ENCODE measurements at regions not wholly inside any gene's neighbourhood (a gene's known extent, or its start where the extent isn't known, plus 50 kb on each side); places are given as distances from the start of the nearest gene placed in this dataset.

DNA sequence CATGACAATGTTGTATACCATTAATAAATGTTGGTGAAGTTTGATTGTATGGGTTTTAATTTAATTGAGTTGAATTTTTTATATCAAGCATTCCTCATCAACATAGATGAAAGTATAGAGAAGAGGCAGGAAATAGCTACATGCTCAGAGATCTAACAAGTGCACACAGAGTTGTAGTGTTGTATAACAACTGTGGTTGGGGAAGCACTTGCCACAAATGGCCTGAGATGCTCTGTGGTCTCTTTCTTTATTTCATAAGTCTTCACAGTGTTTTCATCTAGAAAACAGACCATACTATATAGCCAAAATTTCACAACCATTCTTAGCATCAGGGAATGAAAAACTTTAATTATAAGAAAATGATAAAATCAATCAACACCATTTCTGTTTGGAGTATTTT lies 682.6 kb upstream of the NECTIN3 start:
- no peak for TF ChIP-seq POLR2AphosphoS5 (IDR thresholded peaks at IDR 0.05; ENCODE audit: low read depth)
- TF ChIP-seq, protein P1, sequence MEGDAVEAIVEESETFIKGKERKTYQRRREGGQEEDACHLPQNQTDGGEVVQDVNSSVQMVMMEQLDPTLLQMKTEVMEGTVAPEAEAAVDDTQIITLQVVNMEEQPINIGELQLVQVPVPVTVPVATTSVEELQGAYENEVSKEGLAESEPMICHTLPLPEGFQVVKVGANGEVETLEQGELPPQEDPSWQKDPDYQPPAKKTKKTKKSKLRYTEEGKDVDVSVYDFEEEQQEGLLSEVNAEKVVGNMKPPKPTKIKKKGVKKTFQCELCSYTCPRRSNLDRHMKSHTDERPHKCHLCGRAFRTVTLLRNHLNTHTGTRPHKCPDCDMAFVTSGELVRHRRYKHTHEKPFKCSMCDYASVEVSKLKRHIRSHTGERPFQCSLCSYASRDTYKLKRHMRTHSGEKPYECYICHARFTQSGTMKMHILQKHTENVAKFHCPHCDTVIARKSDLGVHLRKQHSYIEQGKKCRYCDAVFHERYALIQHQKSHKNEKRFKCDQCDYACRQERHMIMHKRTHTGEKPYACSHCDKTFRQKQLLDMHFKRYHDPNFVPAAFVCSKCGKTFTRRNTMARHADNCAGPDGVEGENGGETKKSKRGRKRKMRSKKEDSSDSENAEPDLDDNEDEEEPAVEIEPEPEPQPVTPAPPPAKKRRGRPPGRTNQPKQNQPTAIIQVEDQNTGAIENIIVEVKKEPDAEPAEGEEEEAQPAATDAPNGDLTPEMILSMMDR (IDR thresholded peaks at IDR 0.05; ENCODE audit: insufficient read depth, low read length): no peak
- TF ChIP-seq, protein P2, sequence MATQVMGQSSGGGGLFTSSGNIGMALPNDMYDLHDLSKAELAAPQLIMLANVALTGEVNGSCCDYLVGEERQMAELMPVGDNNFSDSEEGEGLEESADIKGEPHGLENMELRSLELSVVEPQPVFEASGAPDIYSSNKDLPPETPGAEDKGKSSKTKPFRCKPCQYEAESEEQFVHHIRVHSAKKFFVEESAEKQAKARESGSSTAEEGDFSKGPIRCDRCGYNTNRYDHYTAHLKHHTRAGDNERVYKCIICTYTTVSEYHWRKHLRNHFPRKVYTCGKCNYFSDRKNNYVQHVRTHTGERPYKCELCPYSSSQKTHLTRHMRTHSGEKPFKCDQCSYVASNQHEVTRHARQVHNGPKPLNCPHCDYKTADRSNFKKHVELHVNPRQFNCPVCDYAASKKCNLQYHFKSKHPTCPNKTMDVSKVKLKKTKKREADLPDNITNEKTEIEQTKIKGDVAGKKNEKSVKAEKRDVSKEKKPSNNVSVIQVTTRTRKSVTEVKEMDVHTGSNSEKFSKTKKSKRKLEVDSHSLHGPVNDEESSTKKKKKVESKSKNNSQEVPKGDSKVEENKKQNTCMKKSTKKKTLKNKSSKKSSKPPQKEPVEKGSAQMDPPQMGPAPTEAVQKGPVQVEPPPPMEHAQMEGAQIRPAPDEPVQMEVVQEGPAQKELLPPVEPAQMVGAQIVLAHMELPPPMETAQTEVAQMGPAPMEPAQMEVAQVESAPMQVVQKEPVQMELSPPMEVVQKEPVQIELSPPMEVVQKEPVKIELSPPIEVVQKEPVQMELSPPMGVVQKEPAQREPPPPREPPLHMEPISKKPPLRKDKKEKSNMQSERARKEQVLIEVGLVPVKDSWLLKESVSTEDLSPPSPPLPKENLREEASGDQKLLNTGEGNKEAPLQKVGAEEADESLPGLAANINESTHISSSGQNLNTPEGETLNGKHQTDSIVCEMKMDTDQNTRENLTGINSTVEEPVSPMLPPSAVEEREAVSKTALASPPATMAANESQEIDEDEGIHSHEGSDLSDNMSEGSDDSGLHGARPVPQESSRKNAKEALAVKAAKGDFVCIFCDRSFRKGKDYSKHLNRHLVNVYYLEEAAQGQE (IDR thresholded peaks at IDR 0.05; ENCODE audit: insufficient replicate concordance, low read depth): no peak
